Dendritic cell treated with granulocyte-macrophage colony-stimulating factor and Interleukin-4, amounts not matched to agents 40 ng/mL and 50 ng/mL, for 4 days (primary cell): ENCODE measurements at regions not wholly inside any gene's neighbourhood (a gene's known extent, or its start where the extent isn't known, plus 50 kb on each side); places are given as distances from the start of the nearest gene placed in this dataset.

Source experiments
- H3K27ac Mint-ChIP-seq: one replicate; pipeline ENCODE4 v1.8.0; 2022; ENCODE audit warnings: mild to moderate bottlenecking, mixed read lengths
- H3K27me3 Mint-ChIP-seq: one replicate; pipeline ENCODE4 v1.8.0; 2022; ENCODE audit warnings: mild to moderate bottlenecking, mixed read lengths
- H3K36me3 Mint-ChIP-seq: one replicate; pipeline ENCODE4 v1.8.0; 2022; ENCODE audit warnings: low read depth, mixed read lengths
- H3K4me1 Mint-ChIP-seq: one replicate; pipeline ENCODE4 v1.8.0; 2022; ENCODE audit warnings: low read depth, mixed read lengths
- H3K4me3 Mint-ChIP-seq: one replicate; pipeline ENCODE4 v1.8.0; 2022; ENCODE audit warnings: mild to moderate bottlenecking, moderate library complexity, mixed read lengths
- H3K9me3 Mint-ChIP-seq: one replicate; pipeline ENCODE4 v1.8.0; 2022; ENCODE audit warnings: mixed read lengths
- intact Hi-C: fragments of 100-400 bp; cut with micrococcal nuclease; formaldehyde crosslinking; loops from one replicate; pipeline ENCODE4 v1.15.0; 2022

DNA sequence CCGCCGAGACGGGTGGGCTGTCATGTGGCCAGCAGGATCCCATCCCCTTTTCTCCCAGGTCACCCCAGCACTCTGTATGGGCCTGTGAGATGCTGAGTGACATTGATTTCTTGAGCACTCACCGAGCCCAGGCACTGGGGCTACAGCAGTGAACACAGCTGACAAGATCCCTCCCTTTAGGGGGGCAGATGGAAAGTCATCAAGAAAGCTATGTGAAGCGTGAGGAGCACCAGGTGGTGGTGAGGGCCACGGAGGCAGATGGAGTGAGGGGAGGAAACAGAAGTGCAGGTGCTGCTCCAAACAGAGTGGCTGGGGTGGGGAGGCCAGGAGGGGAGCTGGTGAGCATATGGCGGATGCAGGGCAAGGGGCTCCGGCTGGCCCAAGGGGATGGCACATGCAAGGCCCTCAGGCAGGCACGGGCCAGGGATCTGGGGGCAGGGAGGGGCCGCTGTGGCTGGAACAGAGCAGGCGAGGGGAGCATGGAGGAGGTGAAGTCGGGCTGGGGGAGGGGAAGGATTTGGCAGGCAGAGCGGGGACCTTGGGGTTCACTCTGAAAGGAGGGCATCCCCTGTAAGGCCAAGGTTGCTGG, 184.0 kb downstream of the BMP7 start:
- H3K4me1 Mint-ChIP-seq = no peaks in the 10 kb centered on the region
- H3K9me3 Mint-ChIP-seq = peaks cover 27% of the 10 kb centered on the region
- no peak overlapping the region for H3K4me3 Mint-ChIP-seq
- intact Hi-C loops = no loop called here
- no peak overlapping the region for H3K27ac Mint-ChIP-seq
- H3K36me3 Mint-ChIP-seq = no peaks in the 10 kb centered on the region
- H3K27me3 Mint-ChIP-seq = peaks cover 3% of the 10 kb centered on the region

GRCh38 chr20:57083072-57083471, 183.4 kb downstream of the BMP7 start:
- peaks cover 3% of the 10 kb centered on the region for H3K27me3 Mint-ChIP-seq
- peaks cover 21% of the 10 kb centered on the region for H3K9me3 Mint-ChIP-seq
- intact Hi-C loops = no loop called here
- no peaks in the 10 kb centered on the region for H3K4me1 Mint-ChIP-seq
- H3K36me3 Mint-ChIP-seq = no peaks in the 10 kb centered on the region
- no peak overlapping the region for H3K4me3 Mint-ChIP-seq
- H3K27ac Mint-ChIP-seq = no peak overlapping the region

DNA sequence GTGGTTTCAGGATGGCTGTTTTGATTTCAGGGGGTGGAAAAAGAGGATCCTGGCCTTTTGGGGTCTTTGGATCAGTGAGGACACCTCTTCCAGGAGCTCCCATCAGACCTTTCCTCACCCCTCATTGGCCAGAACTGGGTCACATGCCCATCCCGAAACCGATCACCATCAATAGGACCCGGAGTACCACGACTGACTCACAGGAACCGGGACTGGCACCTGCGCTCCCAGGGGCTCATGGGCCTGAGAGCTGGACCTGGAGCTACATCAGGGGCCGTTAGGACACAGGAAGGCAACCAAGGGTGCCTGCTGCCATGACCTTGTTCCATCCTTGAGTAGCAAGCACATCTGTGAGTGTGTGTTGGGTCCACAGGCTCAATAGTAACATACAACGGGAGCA, 180.4 kb downstream of the BMP7 start:
- no peak overlapping the region for H3K4me3 Mint-ChIP-seq
- no peaks in the 10 kb centered on the region for H3K4me1 Mint-ChIP-seq
- no peaks in the 10 kb centered on the region for H3K9me3 Mint-ChIP-seq
- H3K36me3 Mint-ChIP-seq = no peaks in the 10 kb centered on the region
- H3K27me3 Mint-ChIP-seq = peaks cover 5% of the 10 kb centered on the region
- no peak overlapping the region for H3K27ac Mint-ChIP-seq
- intact Hi-C loops = no loop called here

- no peak overlapping the region for H3K4me3 Mint-ChIP-seq
- intact Hi-C loops = no loop called here
- H3K27ac Mint-ChIP-seq = no peak overlapping the region
- H3K4me1 Mint-ChIP-seq = peaks cover under 1% of the 10 kb centered on the region
- no peaks in the 10 kb centered on the region for H3K9me3 Mint-ChIP-seq
- H3K36me3 Mint-ChIP-seq = no peaks in the 10 kb centered on the region
- peaks cover 10% of the 10 kb centered on the region for H3K27me3 Mint-ChIP-seq
These were observed 179.3 kb downstream of the BMP7 start for GRCh38 chr20:57087102-57087501.

GRCh38 chr20:57087705-57088104, 178.7 kb downstream of the BMP7 start:
- Mint-ChIP-seq H3K9me3 (no peaks in the 10 kb centered on the region), H3K4me1 (peaks cover 5% of the 10 kb centered on the region), H3K27ac (no peak overlapping the region), H3K36me3 (no peaks in the 10 kb centered on the region), H3K4me3 (no peak overlapping the region), H3K27me3 (peaks cover 13% of the 10 kb centered on the region)
- intact Hi-C loops = no loop called here

- intact Hi-C loops = no loop called here
These were observed 178.0 kb downstream of the BMP7 start for GRCh38 chr20:57088436-57088835.

GRCh38 chr20:57089699-57090144, 176.7 kb downstream of the BMP7 start:
- no peak overlapping the region for H3K27ac Mint-ChIP-seq
- no peak overlapping the region for H3K4me3 Mint-ChIP-seq
- peaks cover 13% of the 10 kb centered on the region for H3K27me3 Mint-ChIP-seq
- no peaks in the 10 kb centered on the region for H3K36me3 Mint-ChIP-seq
- H3K4me1 Mint-ChIP-seq = peaks cover 5% of the 10 kb centered on the region
- no peaks in the 10 kb centered on the region for H3K9me3 Mint-ChIP-seq
- intact Hi-C loops = loop anchor here (10.0 kb wide), 1 partner anchor 1115 kb away; no protein-coding TSS in a partner anchor

More at GRCh38 chr20:57088436-57088835, 178.0 kb downstream of the BMP7 start:
- no peaks in the 10 kb centered on the region for H3K36me3 Mint-ChIP-seq
- H3K27me3 Mint-ChIP-seq = peaks cover 13% of the 10 kb centered on the region
- peaks cover 5% of the 10 kb centered on the region for H3K4me1 Mint-ChIP-seq
- H3K9me3 Mint-ChIP-seq = no peaks in the 10 kb centered on the region
- no peak overlapping the region for H3K4me3 Mint-ChIP-seq
- no peak overlapping the region for H3K27ac Mint-ChIP-seq

- Mint-ChIP-seq H3K4me3 (no peak overlapping the region), H3K36me3 (no peaks in the 10 kb centered on the region), H3K27ac (no peak overlapping the region), H3K27me3 (peaks cover 13% of the 10 kb centered on the region), H3K9me3 (no peaks in the 10 kb centered on the region), H3K4me1 (peaks cover 5% of the 10 kb centered on the region)
- intact Hi-C loops = loop anchor here (10.0 kb wide), 1 partner anchor 1114 kb away; no protein-coding TSS in a partner anchor
These were observed 175.6 kb downstream of the BMP7 start for GRCh38 chr20:57090590-57091560.

GRCh38 chr20:57091748-57092111, 174.7 kb downstream of the BMP7 start:
- H3K9me3 Mint-ChIP-seq = no peaks in the 10 kb centered on the region
- intact Hi-C loops = loop anchor here (10.0 kb wide), 1 partner anchor 1113 kb away; no protein-coding TSS in a partner anchor

DNA sequence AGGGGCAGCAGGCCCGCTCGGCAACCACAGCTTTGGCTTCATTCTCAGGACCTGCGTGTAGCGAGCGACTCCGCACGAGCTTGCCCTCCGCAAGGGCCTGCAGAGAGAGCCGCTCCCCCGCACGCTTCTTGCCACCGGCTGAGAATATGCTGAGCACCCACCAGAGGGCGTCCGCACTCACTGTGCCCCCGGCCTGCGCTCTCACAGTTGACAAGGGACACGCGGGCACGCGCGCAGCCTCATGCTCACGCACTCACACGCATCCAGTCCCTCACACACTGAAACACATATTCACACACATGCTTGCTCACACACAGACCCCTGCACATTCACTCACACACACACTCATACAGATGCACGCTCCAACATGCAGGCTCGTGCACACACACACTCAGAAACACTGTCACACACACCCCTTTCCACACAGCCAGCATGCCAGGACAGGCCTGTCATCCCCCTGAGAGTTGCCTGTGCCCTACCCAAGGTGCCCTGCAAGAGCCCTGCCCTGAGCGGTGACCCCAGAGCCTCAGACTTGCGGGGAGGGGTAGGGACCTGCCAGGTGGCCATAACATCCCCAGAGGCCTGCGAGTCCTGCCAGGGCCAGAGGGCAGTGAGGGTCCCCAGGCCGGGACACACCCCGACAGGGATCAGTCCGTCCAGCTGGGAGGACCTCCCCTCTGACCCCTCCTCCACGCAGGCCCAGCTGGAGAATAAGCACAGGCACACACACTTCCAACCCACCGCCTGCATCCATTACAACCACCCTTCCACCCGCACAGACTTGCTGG, 174.1 kb downstream of the BMP7 start:
- Mint-ChIP-seq H3K27me3 (peaks cover 14% of the 10 kb centered on the region), H3K36me3 (no peaks in the 10 kb centered on the region), H3K9me3 (no peaks in the 10 kb centered on the region), H3K4me1 (peaks cover 5% of the 10 kb centered on the region), H3K4me3 (no peak overlapping the region), H3K27ac (no peak overlapping the region)
- intact Hi-C loops = loop anchor here (10.0 kb wide), 1 partner anchor 1112 kb away; no protein-coding TSS in a partner anchor

More at GRCh38 chr20:57091748-57092111, 174.7 kb downstream of the BMP7 start:
- H3K4me1 Mint-ChIP-seq = peaks cover 5% of the 10 kb centered on the region
- H3K27ac Mint-ChIP-seq = no peak overlapping the region
- H3K27me3 Mint-ChIP-seq = peaks cover 17% of the 10 kb centered on the region
- H3K36me3 Mint-ChIP-seq = no peaks in the 10 kb centered on the region
- H3K4me3 Mint-ChIP-seq = no peak overlapping the region

- intact Hi-C loops = loop anchor here (10.0 kb wide), 1 partner anchor 1112 kb away; no protein-coding TSS in a partner anchor
- H3K27ac Mint-ChIP-seq = no peak overlapping the region
- no peak overlapping the region for H3K4me3 Mint-ChIP-seq
- no peaks in the 10 kb centered on the region for H3K36me3 Mint-ChIP-seq
- no peaks in the 10 kb centered on the region for H3K9me3 Mint-ChIP-seq
- peaks cover 5% of the 10 kb centered on the region for H3K4me1 Mint-ChIP-seq
- peaks cover 14% of the 10 kb centered on the region for H3K27me3 Mint-ChIP-seq
These were observed 173.4 kb downstream of the BMP7 start for GRCh38 chr20:57092900-57093530.

DNA sequence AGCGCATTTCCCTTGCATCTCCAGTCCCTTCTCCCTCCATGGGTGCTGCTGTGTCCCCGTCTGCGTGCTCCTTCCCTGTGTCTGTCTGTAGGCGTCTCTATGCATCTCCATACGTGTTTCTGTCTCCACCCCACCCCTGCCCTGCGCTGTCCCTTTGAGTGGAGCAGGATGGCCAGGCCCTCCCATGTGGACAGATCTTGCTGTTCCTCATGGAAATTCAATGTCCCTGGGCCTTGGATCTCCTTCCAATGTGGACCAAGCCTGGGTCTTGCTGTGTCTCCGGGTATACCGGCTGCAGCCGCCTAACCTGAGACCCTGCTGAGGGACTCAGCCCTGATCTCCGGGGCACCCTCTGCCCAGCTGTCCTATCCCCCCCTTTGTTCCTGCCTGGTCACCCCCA, 172.7 kb downstream of the BMP7 start:
- Mint-ChIP-seq H3K4me1 (peaks cover 5% of the 10 kb centered on the region), H3K9me3 (no peaks in the 10 kb centered on the region), H3K36me3 (no peaks in the 10 kb centered on the region), H3K27ac (no peak overlapping the region), H3K4me3 (no peak overlapping the region), H3K27me3 (peaks cover 14% of the 10 kb centered on the region)
- intact Hi-C loops = loop anchor here (10.0 kb wide), 1 partner anchor 1111 kb away; no protein-coding TSS in a partner anchor

GRCh38 chr20:57094252-57094891, 172.1 kb downstream of the BMP7 start:
- Mint-ChIP-seq H3K4me3 (no peak overlapping the region), H3K36me3 (no peaks in the 10 kb centered on the region), H3K9me3 (no peaks in the 10 kb centered on the region), H3K27me3 (peaks cover 14% of the 10 kb centered on the region), H3K4me1 (peaks cover 5% of the 10 kb centered on the region), H3K27ac (no peak overlapping the region)
- intact Hi-C loops = loop anchor here (10.0 kb wide), 1 partner anchor 1110 kb away; no protein-coding TSS in a partner anchor
